HG02571 (cell line): ENCODE measurements at regions not wholly inside any gene's neighbourhood (a gene's known extent, or its start where the extent isn't known, plus 50 kb on each side); places are given as distances from the start of the nearest gene placed in this dataset.
"Not testable (repeated sequence)": the region's sequence is repeated elsewhere in the genome, so short reads cannot be mapped to it uniquely, and the experiment has no call there.

Experiments used
- ATAC-seq: cut with Tn5 transposase; IDR thresholded peaks from one replicate; pipeline ENCODE4 v1.9.1; 2021; ENCODE audit warnings: mild to moderate bottlenecking, moderate library complexity; ENCODE audit not compliant: unreplicated experiment

DNA sequence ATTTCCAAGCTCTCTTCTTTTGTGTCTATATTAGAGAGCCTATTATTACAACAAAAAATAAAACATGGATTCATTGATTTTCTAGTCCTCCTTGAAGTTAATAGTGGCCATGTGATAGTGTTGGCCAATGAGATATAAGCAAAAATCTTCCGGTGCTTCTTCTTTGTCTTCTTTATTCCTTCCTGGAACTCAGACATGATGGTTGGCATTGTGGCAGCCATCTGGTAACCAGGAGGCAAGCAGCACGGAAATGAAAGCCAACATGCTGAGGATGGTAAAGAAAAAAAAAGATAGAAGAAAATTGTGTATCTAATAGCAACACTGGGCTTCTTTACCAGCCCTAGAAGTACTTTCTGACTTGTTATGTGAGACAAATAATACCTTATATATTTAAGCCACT is 50.8 kb upstream of the SEL1L start:
- no peak for ATAC-seq

DNA sequence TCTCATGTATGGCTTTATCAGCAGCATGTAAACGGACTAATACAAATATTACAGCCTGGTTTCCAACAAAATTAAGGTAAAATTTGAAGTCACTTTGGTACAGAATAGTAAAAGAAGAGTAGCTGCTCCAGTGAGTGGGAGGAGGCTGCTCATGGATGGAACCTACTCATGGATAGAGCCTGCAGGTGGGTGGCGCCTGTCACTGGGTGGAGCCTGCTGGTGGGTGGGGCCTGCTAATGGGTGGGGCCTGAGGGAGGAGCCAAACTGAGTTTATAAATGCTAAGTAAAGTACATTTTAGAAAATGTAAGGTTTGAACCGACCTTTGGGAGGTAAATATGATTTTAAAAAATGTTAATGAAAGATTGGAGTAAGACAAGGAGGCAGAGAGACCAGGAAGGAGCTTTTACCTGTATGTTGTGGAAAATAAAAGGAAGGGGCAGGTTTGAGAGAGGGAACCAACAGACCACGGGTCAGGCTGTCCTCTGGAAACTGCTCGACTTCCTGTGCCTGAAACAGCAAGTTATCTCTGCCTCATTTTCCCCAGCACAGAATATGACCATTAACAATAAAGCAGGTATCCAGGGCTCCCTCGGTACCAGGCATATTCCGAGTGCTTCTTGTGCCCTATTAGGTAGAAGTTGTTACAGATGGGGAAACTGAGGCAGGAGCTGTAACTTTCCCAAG is 55.9 kb upstream of the SEL1L start:
- ATAC-seq: no peak

DNA sequence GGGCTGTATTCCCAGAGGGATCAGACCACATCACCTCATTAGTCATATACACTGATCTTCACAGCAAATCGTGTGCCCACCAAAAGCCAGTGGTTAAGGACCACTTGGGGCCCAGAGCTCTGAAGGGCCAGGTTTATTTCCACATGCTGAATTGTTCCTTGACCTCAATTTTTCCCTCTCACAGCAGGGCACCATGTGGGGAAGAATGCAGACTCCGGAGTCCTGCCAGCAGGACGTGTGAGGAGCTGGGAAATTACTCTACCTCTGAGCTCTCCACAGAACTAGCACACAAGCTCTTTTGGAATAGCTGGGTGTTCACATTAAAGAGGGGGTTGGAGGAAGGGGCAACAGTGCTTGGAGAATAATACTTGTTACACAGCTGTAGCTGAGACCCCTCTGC is 57.6 kb upstream of the SEL1L start:
- ATAC-seq: no peak

DNA sequence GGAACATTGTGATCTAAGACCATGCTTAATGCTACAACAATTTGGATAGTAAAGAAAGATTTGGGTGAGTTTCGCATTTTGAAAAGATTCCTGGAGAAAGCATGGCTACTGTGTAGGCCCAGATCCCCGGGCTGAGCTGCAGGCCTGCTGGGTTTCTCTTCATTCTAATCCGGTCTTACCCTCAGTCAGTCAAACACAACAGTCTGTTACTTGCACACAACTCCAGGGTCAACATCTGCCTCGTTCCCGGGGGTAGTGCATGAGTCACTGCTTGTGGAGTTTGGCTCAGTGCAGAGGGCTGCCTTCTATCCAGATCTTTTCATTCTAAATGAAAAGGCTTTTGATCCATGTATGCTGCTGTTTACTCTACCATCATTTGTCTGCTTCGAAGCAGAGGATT is 60.4 kb upstream of the SEL1L start:
- ATAC-seq: no peak

DNA sequence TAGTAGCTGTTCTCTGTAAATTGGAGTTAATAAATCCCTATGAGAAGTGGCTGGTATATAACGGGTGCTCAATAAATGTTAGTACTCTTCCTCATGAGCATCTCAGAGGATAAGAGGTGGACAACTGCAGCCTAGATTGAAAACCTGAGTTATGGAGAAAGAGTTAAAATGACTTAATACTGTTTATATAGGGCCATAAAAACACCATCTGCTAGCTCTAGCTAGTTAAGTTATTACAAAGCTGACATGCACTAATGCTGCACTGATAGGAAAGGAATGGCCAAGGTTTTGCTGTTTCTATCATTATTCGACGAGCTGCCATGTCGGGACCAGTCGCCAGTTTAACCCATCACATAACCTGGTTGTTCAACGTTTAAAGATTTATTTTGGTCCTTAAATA is 72.0 kb upstream of the SEL1L start:
- no peak for ATAC-seq

DNA sequence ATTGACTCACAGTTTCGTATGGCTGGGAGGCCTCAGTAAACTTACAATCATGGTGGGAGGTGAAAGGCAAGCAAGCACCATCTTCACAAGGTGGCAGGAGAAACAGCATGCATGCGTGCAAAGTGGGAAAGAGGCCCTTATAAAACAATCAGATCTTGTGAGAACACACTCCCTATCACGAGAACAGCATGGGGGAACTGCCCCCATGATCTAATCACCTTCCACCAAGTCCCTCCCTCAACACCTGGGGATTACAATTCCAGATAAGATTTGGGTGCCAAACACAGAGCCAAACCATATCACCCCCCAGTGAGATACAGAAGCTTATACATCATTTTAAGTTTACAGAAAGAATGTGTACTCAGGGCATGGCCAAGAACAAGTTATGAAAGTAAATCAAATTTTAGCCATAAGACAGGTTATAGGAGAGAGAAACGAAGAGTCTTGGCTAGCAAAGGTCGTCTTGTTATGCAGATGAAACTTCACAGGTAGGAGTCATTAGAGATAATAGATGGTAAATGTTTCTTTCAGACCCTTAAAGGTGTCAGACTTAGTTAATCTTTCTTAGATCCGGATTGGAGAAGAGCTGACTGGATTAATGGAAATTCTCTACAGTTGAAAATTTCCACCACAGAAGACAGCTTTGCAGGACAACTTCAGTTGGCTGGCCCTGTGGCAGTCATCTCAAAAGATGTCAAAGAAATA is 79.8 kb upstream of the SEL1L start:
- no peak for ATAC-seq

DNA sequence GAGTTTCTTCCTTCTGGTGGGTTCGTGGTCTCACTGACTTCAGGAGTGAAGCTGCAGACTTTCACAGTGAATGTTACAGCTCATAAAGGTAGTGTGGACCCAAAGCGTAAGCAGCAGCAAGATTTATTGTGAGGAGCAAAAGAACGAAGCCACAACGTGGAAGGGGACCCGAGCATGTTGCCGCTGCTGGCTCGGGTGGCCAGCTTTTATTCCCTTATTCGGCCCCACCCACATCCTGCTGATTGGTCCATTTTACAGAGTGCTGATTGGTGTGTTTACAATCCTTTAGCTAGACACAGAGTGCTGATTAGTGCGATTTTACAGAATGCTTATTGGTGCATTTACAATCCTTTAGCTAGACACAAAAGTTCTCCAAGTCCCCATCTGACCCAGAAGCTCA is 80.6 kb upstream of the SEL1L start:
- ATAC-seq: not testable (repeated sequence)

DNA sequence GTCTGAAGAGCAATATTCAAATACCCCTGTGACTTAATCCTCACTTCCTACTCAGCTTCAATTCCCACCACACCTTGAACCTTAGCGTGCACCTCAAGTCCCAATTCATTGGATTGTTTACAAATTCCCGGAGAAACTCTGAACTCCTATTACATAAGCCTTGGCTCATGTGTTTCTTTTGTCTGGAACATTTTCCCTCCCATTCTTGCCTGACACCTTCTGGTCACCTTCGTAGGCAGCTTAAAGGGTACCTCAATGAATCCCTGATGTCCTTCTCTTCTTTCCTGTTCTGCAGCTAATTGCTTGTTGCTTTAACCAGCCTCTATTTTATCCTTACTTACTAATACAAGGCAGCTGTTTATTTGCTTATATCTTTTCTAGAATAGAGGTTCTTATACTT is 85.0 kb upstream of the SEL1L start:
- no peak for ATAC-seq

DNA sequence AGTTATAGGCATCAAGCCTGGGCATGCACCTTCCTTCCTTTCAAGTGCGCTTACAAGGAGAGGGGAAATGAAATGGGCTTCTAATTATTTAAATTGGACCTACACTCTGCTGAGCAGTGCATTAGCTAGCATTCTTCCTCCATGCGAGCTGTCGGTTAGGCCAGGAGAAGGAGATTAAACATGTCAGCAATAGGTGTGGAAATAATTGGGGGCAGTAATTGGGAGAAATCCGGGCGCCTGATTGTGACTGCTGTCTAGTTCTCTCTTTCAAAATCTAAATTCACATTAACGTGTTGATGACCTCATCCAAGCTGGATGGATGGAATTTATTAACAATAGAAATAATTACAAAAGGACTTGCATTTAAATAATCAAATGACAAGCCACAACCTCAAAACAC is 86.2 kb upstream of the SEL1L start:
- no peak for ATAC-seq

DNA sequence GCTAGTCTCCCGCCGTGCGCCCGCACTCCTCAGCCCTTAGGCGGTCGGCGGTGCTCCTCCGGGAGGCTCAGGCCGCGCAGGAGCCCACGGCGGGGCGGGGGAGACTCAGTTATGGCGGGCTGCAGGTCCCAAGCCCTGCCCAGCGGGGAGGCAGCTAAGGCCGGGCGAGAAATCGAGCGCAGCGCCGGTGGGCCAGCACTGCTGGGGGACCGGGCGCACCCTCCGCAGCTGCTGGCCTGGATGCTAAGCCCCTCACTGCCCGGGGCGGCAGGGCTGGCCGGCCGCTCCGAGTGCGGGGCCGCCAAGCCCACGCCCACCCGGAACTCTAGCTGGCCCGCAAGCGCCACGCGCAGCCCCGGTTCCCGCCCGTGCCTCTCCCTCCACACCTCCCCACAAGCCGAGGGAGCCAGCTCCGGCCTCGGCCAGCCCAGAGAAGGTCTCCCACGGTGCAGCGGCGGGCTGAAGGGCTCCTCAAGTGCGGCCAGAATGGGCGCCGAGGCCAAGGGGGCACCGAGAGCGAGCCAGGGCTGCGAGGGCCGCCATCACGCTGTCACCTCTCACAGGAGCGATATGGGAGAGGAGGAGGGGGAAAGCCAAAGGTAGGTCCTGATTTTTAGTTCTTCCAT is 90.2 kb upstream of the SEL1L start:
- not testable (repeated sequence) for ATAC-seq

DNA sequence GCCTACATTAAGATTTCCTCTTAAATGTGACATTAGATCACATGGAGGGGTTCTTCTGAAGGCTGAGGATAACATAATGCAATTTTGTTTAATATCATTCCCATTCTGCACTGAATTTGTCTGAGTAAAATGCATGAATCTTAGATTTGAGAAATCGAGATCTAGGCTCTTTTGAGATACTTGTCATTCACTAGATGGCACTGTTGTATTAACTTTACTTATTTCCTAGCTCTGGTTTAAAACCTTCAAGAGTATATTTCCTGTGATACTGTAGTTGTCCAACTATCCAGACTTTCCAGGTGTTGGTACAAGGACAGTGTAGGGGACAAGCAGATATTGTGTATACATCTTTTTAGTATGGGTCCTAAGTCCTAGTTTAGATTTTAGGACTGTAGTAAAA is 91.7 kb upstream of the SEL1L start:
- no peak for ATAC-seq

DNA sequence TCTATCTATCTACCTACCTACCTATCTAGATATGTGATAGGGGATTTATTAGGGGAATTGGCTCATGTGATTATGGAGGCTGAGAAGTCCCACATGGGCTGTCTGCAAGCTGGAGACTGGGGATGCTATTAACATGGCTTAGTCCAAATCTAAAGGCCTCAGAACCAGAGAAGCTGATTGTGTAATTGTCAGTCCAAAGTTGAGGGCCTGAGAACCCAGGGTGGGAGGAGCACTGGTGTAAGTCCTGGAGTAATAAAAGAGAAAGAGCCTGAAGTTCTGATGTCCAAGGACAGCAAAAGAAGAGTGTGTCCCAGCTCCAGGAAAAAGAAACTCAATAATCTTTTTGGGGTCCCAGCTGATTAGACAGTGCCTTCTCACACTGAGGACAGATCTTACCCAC is 98.5 kb upstream of the SEL1L start:
- no peak for ATAC-seq

DNA sequence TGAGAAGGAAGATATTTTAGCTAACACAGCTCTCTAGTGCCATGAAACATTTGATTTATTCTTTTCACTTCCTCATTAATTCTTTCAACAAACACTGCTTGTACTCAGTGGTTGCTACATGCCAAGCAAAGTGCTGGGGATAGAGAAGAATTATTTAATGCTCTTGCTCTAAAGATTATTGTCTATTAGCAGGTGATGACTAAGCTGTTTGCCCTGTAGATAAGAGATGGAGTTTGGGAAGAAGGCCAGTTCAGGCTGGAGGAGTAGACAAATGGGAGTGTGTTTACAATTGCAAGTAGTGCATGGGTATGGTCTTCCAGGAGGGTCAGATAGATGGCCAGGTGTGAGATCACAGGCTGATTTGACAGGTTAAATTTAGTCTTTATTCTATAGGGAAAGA is 99.8 kb upstream of the SEL1L start:
- ATAC-seq: no peak

DNA sequence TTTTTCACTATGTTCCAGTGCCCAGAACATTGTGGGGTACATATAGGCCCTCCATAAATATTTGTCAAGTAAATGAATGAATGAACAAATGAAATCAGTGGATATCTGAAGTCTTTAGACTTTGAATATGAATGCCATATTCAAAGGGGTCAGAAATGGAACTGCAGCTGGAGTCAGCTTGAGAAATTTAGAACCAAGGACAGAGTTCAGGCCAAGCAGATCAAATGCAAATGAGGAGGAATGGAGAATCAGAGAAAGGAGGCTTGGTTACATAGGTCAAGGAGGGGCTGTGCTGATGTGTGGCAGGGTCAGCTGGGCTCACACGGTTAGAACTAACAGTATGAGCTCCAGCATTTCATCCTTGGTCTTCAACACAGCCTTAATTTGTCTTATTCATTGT is 104.0 kb upstream of the SEL1L start:
- ATAC-seq: no peak

DNA sequence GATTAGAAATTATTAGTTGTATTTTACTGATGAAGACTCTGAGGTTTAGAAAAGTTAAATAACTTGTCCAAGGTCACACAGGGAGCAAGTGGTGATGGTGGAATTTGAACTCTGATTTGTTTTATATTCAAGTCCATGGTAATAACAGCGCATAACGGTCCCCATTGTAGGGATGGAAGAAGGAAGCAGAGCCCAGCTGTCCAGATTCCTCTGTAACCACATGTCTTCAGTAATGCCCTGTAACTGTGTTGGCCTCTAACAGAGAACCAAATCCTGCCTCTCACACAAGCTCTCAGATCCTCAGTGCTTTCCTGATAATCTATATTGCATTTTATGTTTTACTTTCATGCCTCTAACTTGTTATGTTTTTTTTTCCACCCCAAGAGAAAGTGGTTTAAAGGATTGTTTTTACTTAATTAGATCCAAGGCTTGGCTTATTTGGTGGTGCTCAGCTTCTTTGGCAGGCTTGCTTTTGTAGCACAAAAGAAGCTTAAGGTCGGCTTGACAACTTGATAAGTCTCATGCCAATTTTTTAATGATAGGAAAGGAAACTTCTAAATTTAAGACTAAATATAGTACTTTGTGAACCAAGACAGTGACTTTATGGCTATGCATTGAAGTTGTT is 105.1 kb upstream of the SEL1L start:
- no peak for ATAC-seq

DNA sequence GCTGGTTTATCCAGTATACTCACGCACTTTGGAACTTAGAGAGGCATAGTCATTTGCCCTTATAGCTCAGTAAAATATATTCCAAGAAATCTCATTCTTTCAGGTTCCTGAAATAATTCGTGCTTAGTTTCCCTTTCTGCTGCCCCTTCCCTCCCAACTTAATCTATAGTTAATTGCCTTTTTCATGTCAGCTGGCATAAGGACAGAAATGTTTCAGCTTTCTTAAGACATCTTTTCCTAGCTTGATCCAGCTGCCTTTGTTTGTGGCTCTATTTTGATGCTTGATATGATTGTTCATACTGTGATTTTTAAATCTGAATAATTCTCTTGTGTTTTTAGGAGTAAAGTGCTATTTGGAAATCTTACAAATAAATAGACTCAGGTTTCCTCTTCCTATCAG is 120.0 kb upstream of the SEL1L start:
- ATAC-seq: no peak

DNA sequence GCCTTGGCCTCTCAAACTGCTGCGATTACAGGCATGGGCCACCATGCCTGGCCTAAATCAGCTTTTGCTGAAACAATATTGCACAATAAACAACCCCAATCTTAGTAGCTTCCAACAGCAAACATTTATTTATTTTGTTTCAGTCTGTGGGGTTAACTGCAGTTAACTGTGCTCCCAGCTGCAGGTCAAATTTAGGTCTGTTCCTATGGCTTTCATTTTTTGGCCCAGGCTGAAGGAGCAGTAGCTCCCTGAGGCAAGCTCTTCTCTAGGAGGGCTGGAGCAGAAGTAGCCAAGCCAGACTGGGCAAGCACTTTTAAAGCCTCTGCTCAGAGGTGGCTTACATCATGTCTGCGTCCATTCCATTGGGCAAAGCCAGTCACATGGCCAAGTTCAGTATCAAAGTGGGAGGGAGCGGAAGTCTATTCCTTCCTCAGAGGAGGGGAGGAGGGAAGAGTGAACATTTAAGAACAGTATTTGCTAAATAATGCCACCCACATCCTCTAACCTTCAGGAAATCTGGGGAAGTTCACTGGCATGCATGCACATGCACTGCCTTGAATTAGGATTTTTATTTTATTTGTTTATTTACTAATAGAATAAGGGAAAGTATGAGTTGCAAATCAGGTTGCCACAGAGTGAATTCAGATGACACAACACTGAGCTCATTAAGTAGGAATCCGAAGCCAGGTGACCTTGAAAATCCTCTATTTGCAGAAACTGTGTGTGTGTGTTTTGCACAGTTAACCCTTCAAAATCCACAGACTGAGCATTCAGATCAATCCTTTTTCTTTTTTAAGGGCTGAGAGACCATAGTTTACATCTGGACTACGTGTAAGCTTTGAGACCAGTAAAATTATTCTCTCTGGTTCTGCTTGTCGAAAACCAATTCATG is 122.0 kb upstream of the SEL1L start:
- ATAC-seq: no peak

DNA sequence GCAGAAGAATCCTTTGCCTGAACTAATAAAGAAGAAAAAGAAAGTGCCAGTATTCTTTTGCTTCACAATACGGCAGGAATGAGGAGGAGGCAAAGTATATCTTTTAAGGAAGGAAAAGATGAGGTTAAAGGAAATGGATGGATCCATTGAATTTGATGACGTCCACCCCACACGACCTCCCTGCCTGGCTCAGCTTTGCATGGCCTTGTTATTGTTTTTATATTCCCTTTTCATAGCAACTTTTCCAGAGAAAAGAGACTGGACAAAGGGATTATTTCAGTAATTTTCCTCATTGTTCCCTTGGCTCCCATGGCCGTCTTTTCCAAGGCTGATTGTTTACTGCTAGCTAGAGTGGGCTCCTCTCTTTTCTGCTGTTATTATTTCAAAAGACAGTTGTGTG is 123.2 kb upstream of the SEL1L start:
- no peak for ATAC-seq

DNA sequence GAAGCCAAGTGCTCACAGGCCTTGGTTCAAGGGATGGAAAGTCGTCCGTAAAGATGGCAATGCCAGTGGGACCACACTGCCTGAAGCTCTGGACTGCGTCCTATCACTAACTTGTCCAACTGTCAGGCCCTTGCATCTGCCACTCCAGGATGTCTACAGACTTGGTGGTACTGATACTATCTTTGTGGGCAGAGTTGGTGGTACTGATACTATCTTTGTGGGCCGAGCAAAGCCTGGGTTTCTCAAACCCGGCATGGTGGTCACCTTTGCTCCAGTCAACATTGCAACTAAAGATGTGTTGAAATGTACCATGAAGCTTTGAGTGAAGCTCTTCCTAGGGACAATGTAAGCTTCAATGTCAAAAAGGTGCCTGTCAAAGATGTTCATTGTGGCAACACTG is 128.4 kb upstream of the SEL1L start:
- ATAC-seq: no peak

DNA sequence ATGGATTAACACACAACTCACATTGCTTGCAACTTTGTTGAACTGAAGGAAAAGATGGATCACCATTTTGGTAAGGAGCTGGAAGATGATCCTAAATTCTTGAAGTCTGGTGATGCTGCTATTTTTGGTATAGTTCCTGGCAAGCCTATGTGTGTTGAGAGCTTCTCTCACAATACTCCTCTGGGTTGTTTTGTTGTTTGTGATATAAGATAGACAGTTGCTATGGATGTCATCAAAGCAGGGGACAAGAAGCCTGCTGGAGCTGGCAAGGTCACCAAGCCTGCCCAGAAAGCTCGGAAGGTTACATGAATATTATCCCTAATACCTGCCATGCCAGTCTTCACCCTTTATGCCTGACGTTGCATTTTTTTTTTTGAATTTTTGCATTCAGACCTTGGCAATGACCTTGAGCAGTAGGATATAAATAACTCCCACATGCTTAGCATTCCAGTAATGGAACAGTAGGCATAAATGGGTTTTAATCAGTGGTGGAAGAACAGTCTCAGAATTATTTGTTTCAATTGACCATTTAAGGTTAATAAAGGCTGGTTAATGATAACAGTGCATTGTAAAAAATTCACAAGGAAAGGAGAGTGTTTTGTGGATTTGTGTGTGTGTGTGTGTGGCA is 129.0 kb upstream of the SEL1L start:
- ATAC-seq: no peak
